Ovary (tissue), 3 donors: ENCODE measurements at regions not wholly inside any gene's neighbourhood (a gene's known extent, or its start where the extent isn't known, plus 50 kb on each side); places are given as distances from the start of the nearest gene placed in this dataset.

Source experiments
- EP300 ChIP-seq: sonication (generic); formaldehyde crosslinking; IDR thresholded peaks from one replicate; pipeline ENCODE4 v1.6.1; 2017; ENCODE audit warnings: antibody characterized with exemption
- POLR2A ChIP-seq: fragments of 450-650 bp; IDR thresholded peaks from one replicate; pipeline ENCODE4 v1.6.1; 2017; ENCODE audit warnings: antibody characterized with exemption, mild to moderate bottlenecking, moderate library complexity
- TF ChIP-seq, protein P1 (sequence below), 3 donors: fragments of 450-650 bp in 2 of 3; fragments of 200-600 bp in 1 of 3; IDR thresholded peaks; one replicate each; pipeline versions ENCODE4 v1.5.1 to v1.8.0; 2016 to 2022; ENCODE audit warnings: antibody characterized with exemption in 3 of 3, mild to moderate bottlenecking in 1 of 3
- donor health status: DM: no; HTN: no; CAD: no.

GRCh38 chr3:106305882-106306435 is 437.1 kb upstream of the CBLB start:
- TF ChIP-seq, protein P1, sequence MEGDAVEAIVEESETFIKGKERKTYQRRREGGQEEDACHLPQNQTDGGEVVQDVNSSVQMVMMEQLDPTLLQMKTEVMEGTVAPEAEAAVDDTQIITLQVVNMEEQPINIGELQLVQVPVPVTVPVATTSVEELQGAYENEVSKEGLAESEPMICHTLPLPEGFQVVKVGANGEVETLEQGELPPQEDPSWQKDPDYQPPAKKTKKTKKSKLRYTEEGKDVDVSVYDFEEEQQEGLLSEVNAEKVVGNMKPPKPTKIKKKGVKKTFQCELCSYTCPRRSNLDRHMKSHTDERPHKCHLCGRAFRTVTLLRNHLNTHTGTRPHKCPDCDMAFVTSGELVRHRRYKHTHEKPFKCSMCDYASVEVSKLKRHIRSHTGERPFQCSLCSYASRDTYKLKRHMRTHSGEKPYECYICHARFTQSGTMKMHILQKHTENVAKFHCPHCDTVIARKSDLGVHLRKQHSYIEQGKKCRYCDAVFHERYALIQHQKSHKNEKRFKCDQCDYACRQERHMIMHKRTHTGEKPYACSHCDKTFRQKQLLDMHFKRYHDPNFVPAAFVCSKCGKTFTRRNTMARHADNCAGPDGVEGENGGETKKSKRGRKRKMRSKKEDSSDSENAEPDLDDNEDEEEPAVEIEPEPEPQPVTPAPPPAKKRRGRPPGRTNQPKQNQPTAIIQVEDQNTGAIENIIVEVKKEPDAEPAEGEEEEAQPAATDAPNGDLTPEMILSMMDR (IDR thresholded peaks at IDR 0.05), result no peak
- TF ChIP-seq EP300 (no peak), POLR2A (no peak)
